GM18505 (cell line): ENCODE measurements at regions not wholly inside any gene's neighbourhood (a gene's known extent, or its start where the extent isn't known, plus 50 kb on each side); places are given as distances from the start of the nearest gene placed in this dataset.

Experiments
- ATAC-seq: cut with Tn5 transposase; IDR thresholded peaks from one replicate; pipeline ENCODE4 v1.9.1; 2021; ENCODE audit not compliant: unreplicated experiment
- POLR2A ChIP-seq: IDR thresholded peaks from 4 replicates; pipeline ENCODE4 v1.6.1; 2011; ENCODE audit warnings: borderline replicate concordance; ENCODE audit not compliant: insufficient read depth, insufficient read length; ENCODE audit errors: extremely low read depth

DNA sequence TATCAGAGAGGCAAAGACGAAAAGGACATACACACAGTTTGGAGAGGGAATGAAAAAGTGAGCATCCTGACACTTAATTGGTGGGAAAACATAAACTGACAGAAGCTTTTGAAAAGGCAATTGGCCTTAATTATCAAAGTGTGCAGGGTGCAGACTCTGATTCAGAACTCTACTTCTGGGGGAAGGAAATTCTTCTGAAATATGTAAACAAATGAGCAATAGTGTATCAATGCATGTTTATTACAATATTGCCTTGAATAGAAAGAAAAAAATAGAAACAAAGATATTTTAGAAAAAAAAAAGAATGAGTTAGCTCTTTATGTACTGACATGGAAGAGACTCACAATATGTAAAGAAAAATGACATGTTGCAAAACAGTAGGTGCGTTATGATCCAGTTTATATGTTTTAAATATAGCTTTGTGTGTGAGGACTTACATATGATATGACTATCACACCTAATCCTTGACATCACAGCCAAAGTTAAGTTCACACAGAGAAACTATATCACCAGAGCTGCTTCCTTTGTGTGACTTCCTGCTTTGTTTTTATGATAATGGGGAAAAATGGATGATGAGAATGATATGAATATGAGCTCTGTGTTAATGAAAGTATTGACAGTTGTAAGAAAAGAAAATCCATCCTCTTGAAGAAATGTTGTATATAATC is 182.4 kb downstream of the KCTD12 start:
- no peak for ATAC-seq
- no peak for TF ChIP-seq POLR2A

DNA sequence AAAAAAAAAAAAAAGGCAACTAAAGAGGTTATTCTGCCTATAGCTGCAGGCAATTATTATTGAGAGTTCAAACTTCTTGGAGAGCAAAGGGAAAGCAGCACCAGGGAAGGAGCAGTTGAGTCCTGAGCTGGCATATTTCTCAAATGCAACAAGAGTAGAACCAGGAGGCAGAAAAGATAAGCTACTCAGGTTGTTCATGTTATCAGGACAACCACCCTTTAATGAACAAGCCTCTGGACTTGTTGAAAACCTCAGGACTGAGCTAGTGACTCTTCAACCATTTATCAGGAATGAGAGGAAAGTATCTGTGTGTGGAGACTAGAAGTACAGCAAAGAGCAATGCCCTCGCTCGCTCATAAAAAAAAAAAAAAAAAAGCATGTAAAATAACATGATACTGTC is 183.0 kb downstream of the KCTD12 start:
- TF ChIP-seq POLR2A = no peak
- no peak for ATAC-seq

DNA sequence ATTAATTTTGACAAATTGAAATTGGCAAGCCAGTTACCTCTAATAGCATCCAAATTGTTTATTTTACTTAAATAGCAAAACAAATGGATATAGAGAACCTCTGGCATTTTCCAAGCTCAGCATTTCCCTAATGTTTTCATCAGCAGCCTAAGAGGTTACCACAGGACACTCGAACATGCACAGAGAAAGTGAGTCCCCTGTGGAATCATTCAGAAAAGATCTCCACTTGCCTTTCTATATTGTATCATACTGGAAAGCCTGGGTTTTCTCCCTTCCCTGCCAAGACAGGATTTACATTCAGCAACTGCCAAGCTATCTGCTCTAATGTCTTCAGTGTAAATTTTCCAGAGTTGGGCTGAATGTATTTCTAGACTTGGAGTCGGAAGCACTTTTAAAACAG is 188.9 kb downstream of the KCTD12 start:
- no peak for TF ChIP-seq POLR2A
- no peak for ATAC-seq

DNA sequence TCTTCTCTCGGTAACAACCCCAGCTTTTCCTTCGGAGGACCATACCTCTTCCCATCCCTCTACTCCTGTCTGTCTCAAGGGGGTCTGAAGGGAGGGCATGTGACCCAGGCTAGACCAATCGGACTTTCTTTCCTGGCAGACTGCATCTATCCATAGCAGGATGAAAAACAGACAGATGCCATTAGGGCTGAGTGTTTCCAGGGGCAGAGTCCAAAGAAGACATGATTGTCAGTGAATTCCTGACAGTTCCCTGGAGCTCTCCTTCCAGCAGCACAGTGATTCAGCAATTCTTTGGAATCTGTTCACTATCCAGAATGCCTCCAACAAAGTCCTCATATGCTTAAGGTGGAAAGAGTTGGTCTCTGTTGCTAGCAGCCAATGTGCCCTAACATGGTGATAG is 189.8 kb downstream of the KCTD12 start:
- no peak for ATAC-seq
- no peak for TF ChIP-seq POLR2A

DNA sequence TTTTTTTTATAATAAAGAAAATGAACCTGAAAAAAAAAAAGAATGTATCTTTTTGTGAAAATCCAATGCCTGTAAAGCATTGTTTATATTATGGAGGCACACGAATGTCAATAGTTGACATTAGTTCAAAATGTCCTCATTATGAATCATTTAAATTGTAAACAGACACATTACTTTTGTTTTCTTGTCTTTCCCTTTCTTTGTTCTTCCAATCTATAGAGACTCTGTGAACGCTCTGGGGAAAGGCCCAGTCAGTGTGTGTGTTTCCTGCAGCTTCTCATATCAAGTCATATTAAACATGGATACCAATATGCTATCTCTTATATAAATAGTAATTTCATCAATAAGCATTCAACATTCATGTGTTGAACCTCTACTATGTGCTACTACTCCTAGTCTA is 193.1 kb downstream of the KCTD12 start:
- no peak for TF ChIP-seq POLR2A

DNA sequence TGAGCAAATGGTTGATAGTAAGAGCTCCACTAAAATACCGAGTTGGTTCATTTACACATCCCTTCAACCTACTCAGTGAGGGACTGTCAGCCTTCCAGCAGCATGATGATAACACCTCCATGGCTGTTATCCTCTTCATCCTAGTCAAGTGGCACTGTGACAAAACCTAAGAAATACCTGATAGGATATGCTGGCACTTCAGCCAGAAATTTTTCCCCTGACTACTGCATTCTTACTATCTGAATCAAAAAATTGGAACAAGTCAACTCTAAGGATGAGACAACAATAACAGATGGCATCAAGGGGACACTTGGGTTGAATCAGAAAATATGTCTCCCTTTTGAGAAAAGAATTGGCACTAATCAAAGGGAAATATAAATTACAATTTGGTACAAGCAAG is 193.9 kb downstream of the KCTD12 start:
- ATAC-seq = no peak
- TF ChIP-seq POLR2A = no peak

More for the DNA sequence above, 193.1 kb downstream of the KCTD12 start:
- ATAC-seq = no peak

DNA sequence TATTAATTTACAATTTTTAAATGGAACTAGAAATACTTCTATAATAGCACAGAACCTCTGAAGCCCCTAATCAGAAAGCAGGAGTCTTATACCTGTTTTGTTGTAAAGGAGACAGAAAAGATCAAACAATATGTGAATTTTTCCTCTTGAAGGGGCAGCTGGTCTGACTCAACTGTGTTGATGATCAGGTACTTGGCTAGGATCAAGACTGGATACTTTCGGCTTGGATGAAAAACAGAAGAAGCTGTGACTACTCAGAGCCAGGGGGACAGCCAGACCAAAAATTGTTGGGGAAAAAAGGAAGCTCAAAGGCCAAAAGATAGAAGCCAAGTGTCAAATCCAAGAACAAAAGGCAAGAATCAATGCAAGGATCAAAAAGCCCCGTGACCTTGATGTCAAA is 195.6 kb downstream of the KCTD12 start:
- ATAC-seq = no peak
- TF ChIP-seq POLR2A = no peak

DNA sequence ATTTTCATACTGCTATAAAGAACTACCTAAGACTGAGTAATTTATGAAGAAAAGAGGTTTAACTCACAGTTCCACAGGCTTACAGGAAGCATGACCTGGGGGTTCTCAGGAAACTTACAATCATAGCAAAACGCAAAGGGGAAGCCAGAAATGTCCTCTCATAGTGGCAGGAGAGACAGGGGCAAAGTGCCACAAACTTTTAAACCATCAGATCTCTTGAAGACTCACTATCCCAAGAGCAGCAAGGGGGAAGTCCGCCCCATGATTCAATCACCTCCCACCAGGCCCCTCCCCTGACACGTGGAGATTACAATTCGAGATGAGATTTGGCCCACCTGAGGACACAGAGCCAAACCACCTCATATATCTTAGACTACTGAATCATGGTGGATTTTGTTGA is 198.7 kb downstream of the KCTD12 start:
- no peak for TF ChIP-seq POLR2A
- no peak for ATAC-seq

DNA sequence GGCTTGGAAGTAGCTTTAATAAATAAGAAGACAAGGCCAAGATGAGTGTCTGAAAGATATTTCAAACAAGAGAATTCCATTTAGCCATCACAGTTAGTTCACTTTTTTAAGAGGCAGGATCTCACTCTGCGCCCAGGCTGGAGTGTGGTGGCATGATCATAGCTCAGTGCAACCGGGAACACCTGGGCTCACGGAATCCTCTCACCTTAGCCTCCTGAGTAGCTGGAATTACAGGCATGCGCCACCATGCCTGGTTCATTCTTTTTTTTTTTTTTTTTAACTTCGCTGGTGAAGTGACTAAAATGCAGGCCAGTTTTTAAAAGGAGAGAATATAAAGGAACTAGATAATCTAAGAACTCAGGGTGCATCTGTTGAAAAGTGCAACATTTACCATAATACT is 200.3 kb downstream of the KCTD12 start:
- ATAC-seq = no peak
- TF ChIP-seq POLR2A = no peak

DNA sequence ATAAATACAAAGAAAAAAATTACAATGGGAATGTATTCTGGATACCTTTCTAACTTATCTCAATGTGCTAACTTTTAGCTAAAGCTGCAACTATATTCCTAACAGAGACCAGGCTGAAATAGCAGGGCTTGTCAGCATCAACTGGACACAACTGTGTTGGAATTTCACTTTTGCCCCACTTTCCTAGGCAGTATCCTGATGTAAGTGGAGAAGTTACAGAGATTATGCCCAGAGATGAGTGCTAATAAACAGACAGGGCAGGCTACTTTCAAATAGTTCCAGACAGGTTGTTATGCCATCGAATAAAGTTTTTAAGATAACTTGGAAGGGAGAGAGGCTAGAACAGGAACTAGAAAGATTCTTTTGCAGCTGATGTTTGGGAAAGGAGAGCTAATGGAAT is 201.9 kb downstream of the KCTD12 start:
- no peak for ATAC-seq
- no peak for TF ChIP-seq POLR2A

DNA sequence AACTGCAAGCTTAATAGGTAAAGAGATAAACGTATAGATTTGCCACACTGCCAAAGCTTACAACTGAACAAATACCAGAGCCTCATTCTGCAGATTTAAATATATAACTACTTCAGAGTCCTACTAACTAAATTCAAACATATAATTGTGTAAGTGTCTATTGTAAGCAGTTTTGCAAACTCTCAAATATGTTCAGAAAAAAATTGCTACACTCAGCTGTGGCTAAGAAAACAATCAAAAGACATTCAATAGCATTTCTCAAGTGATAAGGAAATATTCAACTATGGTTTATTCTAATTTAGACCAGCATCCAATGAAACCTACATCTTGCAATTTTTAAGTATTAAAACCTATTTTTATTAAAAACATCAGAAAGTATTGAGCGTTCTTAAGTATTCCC is 202.4 kb downstream of the KCTD12 start:
- ATAC-seq = no peak
- TF ChIP-seq POLR2A = no peak

DNA sequence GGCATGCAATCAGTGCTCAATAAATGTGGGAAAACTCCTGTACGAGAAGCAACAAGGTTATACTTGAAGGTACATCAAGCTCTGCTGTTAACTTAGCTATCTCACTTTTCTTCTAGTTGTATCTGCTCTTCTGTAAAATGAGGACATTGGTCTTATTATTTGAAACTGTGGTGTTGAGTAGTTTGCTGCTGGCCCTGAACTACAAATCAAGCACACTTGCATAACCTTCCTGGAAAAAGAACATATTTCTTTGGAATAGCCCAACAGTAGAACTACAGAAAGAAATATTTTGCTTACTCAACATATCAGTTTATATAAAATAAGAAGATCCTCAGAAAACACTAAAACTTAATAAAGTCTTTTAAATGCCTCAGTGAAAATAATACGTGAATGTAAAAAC is 203.0 kb downstream of the KCTD12 start:
- TF ChIP-seq POLR2A = no peak
- ATAC-seq = no peak

DNA sequence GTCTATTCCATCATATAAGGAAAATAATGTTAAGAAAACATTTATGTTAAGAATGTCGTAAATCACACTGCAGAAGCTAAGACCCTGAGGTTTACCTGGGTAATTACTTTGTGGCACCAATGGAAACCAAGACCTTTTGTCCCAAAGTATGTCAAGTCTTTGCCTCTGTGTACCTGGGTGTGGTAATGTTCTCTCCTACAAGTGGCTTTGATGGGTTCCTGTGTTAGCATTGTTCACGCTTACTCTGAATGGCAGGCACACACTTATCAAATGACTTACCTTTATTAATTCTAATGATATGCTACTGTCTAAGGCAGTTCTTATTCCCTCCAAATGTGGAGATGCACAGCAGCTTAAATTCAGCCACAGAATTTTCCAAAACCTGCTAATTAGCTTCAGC is 206.1 kb downstream of the KCTD12 start:
- TF ChIP-seq POLR2A = no peak
- no peak for ATAC-seq

DNA sequence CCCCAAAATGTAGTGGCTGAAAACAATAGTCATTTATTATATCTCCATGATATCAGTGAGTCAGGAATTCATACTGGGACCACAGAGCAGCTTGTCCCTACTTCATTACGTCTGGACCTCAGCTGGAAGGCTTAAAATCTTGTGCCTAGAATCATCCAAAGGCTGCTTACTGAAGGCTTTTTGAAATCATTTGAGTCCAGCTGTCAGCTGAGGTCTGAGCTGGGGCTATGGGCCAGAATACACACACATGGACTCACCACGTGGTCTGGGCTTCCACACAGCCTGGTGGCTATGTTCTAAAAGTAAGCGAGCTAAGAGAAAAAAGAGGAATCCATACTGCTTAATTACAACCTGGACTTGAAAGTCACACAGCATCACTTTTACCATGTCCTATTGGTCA is 209.2 kb downstream of the KCTD12 start:
- no peak for TF ChIP-seq POLR2A
- ATAC-seq = no peak

DNA sequence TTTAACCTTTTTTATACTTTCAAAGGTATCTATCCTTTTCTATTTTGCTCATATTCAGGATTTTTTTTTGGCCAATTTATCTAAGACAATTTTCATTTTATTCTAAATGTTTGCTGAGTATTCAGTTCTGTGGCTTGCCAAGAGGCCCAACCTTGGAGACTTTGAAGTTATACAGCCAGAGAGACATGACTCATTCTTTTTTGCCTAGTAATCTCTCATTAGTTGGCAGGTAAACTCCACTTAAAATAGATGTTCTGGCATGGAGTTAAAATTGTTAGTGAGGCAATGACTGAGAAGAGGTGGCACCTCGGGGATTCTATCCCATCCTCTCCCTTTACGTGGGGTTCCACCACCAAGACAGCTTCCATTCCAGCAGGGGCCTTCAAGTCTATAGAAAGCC is 213.8 kb downstream of the KCTD12 start:
- ATAC-seq = no peak
- no peak for TF ChIP-seq POLR2A
